ENCODE measurements at regions not wholly inside any gene's neighbourhood (a gene's known extent, or its start where the extent isn't known, plus 50 kb on each side); places are given as distances from the start of the nearest gene placed in this dataset.

- Histone ChIP-seq H3K14ac (replicated peaks; ENCODE audit: low read depth, low read length) (no peak overlapping the region), H3K4me3 (ENCODE audit: insufficient read depth, low read depth, low read length) (no peak overlapping the region), H3K27me3 (ENCODE audit: control insufficient read depth, insufficient read depth, low read length) (no peaks in the 10 kb centered on the region), H3K4ac (ENCODE audit: low read depth, low read length) (no peak overlapping the region), H3K4me1 (ENCODE audit: control insufficient read depth, insufficient read depth, low read length) (no peaks in the 10 kb centered on the region), H2BK120ac (ENCODE audit: low read depth, low read length) (no peak overlapping the region), H2BK15ac (ENCODE audit: low read depth, low read length) (no peak overlapping the region), H3K9me3 (ENCODE audit: control insufficient read depth, insufficient read depth, low read length) (peaks cover 10% of the 10 kb centered on the region; the same call in 1 of the 2 replicates), H2AK5ac (ENCODE audit: low read depth, low read length) (no peak overlapping the region), H3K27ac (ENCODE audit: insufficient read depth, low read length) (no peak overlapping the region), H2AK9ac (replicated peaks; ENCODE audit: low read depth, low read length, poor library complexity) (no peak overlapping the region), H2BK20ac (ENCODE audit: low read depth, low read length) (no peak overlapping the region), H3K56ac (ENCODE audit: extremely low read depth, insufficient read depth, low read length) (no peak overlapping the region), H4K8ac (ENCODE audit: low read depth in 2 of 2, low read length in 2 of 2) (no peak overlapping the region), H4K91ac (ENCODE audit: insufficient read depth, low read depth, low read length) (no peak overlapping the region), H3K23ac (ENCODE audit: low read depth, low read length) (no peak overlapping the region), H4K5ac (ENCODE audit: low read depth, low read length) (no peak overlapping the region), H3K9ac (ENCODE audit: low read depth, low read length) (no peak overlapping the region), H2AFZ (replicated peaks; ENCODE audit: low read length, poor library complexity) (no peak overlapping the region), H4K20me1 (ENCODE audit: insufficient read depth, low read length) (no peaks in the 10 kb centered on the region), H3K36me3 (ENCODE audit: control insufficient read depth, insufficient read depth, low read length) (no peaks in the 10 kb centered on the region), H2BK5ac (ENCODE audit: low read depth, low read length, poor library complexity, severe bottlenecking) (no peak overlapping the region), H3K4me2 (ENCODE audit: low read depth, low read length) (no peak overlapping the region), H3K9me1 (ENCODE audit: insufficient read depth, low read length) (no peaks in the 10 kb centered on the region), H3K18ac (ENCODE audit: low read depth, low read length) (no peak overlapping the region), H3K79me1 (ENCODE audit: low read depth in 1 of 2, low read length in 2 of 2) (no peaks in the 10 kb centered on the region)
- BruUV-seq (replicated peaks): no TSS peak
- ATAC-seq (ENCODE audit: low read depth) (no peak), DNase-seq (no peak)
- POLR2A ChIA-PET (ENCODE audit: unreplicated experiment): no interaction called here
- intact Hi-C loops (cut with micrococcal nuclease) (no loop called here), in situ Hi-C loops (cut with MboI; ENCODE audit: low sequenced_read_pairs) (no loop called here), dilution Hi-C loops (cut with HindIII; ENCODE audit: low sequenced_read_pairs, unreplicated experiment) (no loop called here)
- WGBS, 2 experiments (ENCODE audit: extremely low coverage in 2 of 2, insufficient read length in 1 of 2): no CpG with 5 or more reads among the region's 3 CpGs
- CTCF ChIA-PET: no interaction called here
- TF ChIP-seq MAFK (IDR thresholded peaks at IDR 0.05; ENCODE audit: low read depth, low read length): no peak
- no peak for TF ChIP-seq RFX5 (IDR thresholded peaks at IDR 0.05; ENCODE audit: low read depth, low read length)
- no peak for TF ChIP-seq CEBPB (IDR thresholded peaks at IDR 0.05; ENCODE audit: low read depth, low read length)
- no peak for TF ChIP-seq SMC3 (IDR thresholded peaks at IDR 0.05; ENCODE audit: low read depth, low read length)
- no peak for TF ChIP-seq MAZ (IDR thresholded peaks at IDR 0.05; ENCODE audit: borderline replicate concordance, low read depth, low read length)
- no peak for TF ChIP-seq USF2 (IDR thresholded peaks at IDR 0.05; ENCODE audit: low read depth, low read length)
- no peak for TF ChIP-seq RAD21 (IDR thresholded peaks at IDR 0.05; ENCODE audit: low read length)
These were observed 923.7 kb downstream of the PDHA2 start for GRCh38 chr4:96763546-96763945.
